IPS-15b (cell line): ENCODE measurements at regions not wholly inside any gene's neighbourhood (a gene's known extent, or its start where the extent isn't known, plus 50 kb on each side); places are given as distances from the start of the nearest gene placed in this dataset.
"Not testable (repeated sequence)": the region's sequence is repeated elsewhere in the genome, so short reads cannot be mapped to it uniquely, and the experiment has no call there.

Experiments used
- H3K27me3 ChIP-seq: one replicate; pipeline ENCODE4 v1.6.1; 2013; ENCODE audit warnings: low read length; ENCODE audit not compliant: control insufficient read depth, insufficient read depth
- H3K36me3 ChIP-seq: one replicate; pipeline ENCODE4 v1.6.1; 2013; ENCODE audit warnings: low read length; ENCODE audit not compliant: control insufficient read depth, insufficient read depth
- H3K4me1 ChIP-seq: one replicate; pipeline ENCODE4 v1.6.1; 2013; ENCODE audit warnings: mild to moderate bottlenecking, low read length; ENCODE audit not compliant: control insufficient read depth, insufficient read depth
- H3K4me3 ChIP-seq: one replicate; pipeline ENCODE4 v1.5.1; 2013; ENCODE audit warnings: low read depth, low read length
- H3K9ac ChIP-seq: one replicate; pipeline ENCODE4 v1.6.1; 2013; ENCODE audit warnings: low read depth, mild to moderate bottlenecking, low read length
- H3K9me3 ChIP-seq: one replicate; pipeline ENCODE4 v1.6.1; 2013; ENCODE audit warnings: mild to moderate bottlenecking, low read length; ENCODE audit not compliant: control insufficient read depth, insufficient read depth

DNA sequence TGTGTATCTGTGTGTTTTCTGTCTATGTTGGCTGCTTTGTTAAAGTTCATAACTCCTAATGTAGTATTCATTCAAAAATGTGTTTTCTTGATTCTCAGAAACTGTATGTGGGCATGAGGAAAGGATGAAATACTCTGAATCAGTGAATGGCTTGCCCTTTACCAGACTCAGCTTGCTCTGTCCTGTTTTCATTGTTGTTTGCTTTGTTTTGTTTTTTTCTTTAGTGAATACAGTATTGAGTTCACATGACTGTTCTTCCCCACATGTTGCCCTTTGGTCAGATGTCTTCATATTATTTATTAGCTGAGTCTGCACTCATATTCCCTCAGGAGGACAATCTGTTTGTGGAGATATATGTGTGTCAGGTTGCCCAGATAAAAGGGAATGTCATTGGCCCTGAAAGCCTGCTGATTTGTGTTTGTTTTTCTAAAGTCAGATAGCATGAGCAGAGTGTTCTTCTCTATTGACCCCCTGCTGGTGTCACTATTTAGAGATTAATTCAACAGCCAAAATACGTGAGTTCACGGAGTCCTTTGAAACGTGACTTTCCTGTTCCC, 1184.4 kb downstream of the RPA4 start:
- H3K27me3 ChIP-seq: no peaks in the 10 kb centered on the region

DNA sequence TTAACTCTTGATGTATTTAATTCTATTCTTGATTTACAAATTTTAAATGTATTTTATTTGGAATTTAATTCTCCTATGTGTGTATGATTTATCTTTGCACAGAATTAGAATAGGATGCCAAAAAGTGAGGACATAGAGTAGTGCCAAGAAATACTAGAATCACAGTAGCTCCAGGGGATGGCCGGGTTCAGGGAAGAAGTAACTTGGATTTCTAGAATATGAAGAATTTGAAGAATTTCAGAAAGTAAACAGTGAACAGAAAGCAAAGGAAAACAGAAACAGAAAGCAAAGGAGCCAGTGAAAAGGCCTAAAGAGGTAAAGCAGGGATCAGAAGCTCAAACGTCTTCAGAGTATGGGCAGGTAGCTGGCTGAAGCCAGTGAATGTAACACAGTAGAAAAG, 1187.6 kb downstream of the RPA4 start:
- no peaks in the 10 kb centered on the region for H3K27me3 ChIP-seq
- H3K9me3 ChIP-seq: no peaks in the 10 kb centered on the region
- H3K9ac ChIP-seq: no peak overlapping the region
- H3K4me1 ChIP-seq: peaks cover 21% of the 10 kb centered on the region
- H3K36me3 ChIP-seq: no peaks in the 10 kb centered on the region
- H3K4me3 ChIP-seq: no peak overlapping the region

More for the DNA sequence above, 1184.4 kb downstream of the RPA4 start:
- H3K36me3 ChIP-seq: no peaks in the 10 kb centered on the region
- peaks cover 21% of the 10 kb centered on the region for H3K4me1 ChIP-seq
- H3K4me3 ChIP-seq: no peak overlapping the region
- H3K9ac ChIP-seq: no peak overlapping the region
- H3K9me3 ChIP-seq: no peaks in the 10 kb centered on the region

DNA sequence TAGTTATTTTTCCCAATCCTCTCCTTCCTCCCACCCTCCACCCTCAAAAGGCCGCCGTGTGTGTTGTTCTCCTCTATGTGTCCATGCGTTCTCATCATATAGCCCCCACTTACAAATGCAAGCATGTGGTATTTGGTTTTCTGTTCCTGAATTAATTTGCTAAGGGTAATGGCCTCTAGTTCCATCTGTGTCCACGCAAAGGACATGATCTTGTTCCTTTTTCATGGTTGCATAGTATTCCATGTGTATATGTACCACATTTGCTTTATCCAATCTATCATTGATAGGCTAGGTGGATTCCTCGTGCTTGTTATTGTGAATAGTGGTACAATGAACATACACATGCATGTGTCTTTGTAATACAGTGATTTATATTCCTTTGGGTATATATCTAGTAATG, 1193.7 kb downstream of the RPA4 start:
- peaks cover 3% of the 10 kb centered on the region for H3K9me3 ChIP-seq
- no peak overlapping the region for H3K4me3 ChIP-seq
- no peaks in the 10 kb centered on the region for H3K4me1 ChIP-seq
- no peak overlapping the region for H3K9ac ChIP-seq
- no peaks in the 10 kb centered on the region for H3K27me3 ChIP-seq
- no peaks in the 10 kb centered on the region for H3K36me3 ChIP-seq

DNA sequence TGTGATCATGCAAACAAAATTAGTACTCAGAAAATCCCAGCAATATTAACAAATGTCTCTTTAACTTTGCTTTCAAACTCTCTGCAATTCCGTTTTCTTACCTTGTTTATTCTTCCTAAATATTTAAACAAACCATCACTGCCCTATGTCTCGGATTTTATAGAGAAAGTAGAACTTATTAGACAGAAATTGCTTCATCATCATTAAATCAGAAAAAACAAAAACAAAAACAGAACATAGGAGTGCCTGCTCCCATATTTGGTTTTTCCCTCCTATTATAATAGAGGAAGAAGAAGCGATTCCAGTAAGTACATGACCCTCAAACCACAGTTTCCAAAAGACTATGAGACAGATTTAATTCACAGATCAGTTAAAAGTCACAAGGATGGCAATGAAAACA, 1228.0 kb downstream of the RPA4 start:
- Histone ChIP-seq H3K36me3 (no peaks in the 10 kb centered on the region), H3K27me3 (no peaks in the 10 kb centered on the region), H3K4me1 (peaks cover 13% of the 10 kb centered on the region), H3K9ac (no peak overlapping the region), H3K9me3 (no peaks in the 10 kb centered on the region), H3K4me3 (no peak overlapping the region)

DNA sequence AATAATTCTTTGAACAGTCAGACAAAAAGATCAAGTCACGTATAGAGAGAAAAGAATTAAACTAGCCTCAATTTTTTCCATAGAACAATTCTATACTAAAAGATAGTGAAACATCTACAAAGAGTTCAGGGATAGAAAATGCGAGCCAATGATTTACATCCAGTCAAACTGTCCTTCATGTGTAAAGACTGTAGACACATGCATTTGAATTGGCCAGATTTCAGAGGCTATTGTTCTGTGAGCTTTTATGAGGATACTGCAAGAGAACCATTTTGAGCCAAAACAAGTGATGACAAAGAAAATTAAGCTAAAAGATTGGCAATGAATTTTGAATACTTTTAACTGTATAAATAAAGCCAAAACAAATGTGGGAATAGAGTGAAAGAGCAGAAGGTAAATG, 1230.3 kb downstream of the RPA4 start:
- no peak overlapping the region for H3K9ac ChIP-seq
- H3K27me3 ChIP-seq: no peaks in the 10 kb centered on the region
- no peak overlapping the region for H3K4me3 ChIP-seq
- H3K9me3 ChIP-seq: no peaks in the 10 kb centered on the region
- H3K36me3 ChIP-seq: no peaks in the 10 kb centered on the region
- peaks cover 7% of the 10 kb centered on the region for H3K4me1 ChIP-seq

DNA sequence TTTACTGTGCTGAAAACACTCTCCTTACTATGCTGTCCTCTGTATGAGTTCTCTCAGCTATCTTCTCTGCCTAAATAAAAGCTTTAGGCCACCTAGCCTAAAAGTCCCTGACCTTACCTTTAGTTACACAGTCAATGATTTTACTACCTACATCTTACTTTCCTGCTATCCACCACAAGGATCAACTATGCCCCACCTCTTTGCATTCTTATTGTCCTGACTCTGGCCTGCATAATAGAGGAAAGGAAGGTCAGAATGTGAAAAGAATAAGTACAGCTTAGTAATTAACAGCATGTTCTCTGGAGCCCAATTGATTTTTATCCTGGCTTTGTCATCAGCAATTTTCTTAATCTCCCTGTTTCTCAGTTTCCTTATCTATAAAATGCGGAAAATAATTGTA, 1257.8 kb downstream of the RPA4 start:
- peaks cover 3% of the 10 kb centered on the region for H3K9me3 ChIP-seq
- H3K36me3 ChIP-seq: no peaks in the 10 kb centered on the region
- H3K27me3 ChIP-seq: no peaks in the 10 kb centered on the region
- H3K9ac ChIP-seq: no peak overlapping the region
- no peak overlapping the region for H3K4me3 ChIP-seq
- H3K4me1 ChIP-seq: peaks cover 17% of the 10 kb centered on the region

DNA sequence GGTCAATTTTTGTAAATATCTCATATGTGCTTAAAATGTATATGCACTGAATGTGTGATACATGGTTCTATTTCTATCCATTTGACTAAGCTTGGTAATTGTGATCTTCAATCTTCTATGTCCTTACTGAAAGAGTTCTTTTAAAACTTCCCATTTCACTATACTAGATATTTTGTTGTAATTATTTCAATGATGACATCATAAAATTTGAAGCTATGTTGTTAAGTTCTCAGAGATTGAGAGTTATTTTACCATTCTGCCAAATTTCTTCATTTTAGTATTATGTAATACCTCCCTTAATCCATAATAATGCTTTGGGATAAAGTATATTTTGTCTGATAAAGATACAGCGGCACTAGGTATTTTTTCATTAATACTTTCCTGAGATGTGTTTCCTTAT, 1307.3 kb downstream of the RPA4 start:
- Histone ChIP-seq H3K9me3 (peaks cover 3% of the 10 kb centered on the region), H3K27me3 (no peaks in the 10 kb centered on the region), H3K36me3 (no peaks in the 10 kb centered on the region), H3K4me3 (no peak overlapping the region), H3K4me1 (peaks cover 2% of the 10 kb centered on the region), H3K9ac (no peak overlapping the region)

DNA sequence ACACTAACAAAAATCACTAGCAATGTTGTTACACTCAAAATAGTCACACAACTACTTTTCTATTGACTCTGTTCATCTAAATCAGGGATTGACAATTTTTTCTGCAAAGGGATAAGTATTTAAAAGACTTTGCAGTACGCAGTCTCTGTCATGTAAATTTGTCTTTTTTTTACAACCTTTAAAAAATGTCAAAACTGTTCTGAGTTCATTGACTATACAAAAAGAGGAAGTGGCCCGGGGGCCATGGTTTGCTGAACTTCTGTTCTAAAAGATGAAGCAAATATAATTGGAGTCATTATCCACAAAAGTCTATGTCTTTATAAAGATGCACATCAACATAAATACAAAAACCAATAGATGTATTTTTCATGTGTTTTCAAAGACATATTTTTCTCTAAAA, 1310.3 kb downstream of the RPA4 start:
- H3K4me3 ChIP-seq: no peak overlapping the region

DNA sequence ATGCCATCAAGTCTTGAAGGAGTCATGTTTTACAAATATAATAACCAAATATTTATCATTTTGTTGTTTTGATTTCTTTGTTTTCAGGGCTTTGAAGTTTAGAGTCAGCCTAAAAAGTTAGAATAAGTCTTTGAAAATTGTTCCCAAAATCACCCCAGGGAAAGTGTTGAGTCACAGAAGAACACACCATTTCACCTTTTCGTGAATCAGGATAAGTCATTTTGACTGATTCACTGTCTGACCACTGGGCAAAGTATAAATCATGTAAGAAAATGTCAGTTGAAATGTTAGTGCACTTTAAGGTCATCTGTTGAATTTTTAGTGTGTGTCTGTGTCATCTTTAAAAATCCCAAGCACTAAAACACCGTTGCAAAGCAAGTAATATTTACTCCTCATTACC, 1320.1 kb downstream of the RPA4 start:
- Histone ChIP-seq H3K27me3 (no peaks in the 10 kb centered on the region), H3K4me1 (no peaks in the 10 kb centered on the region), H3K9me3 (no peaks in the 10 kb centered on the region), H3K4me3 (no peak overlapping the region), H3K9ac (no peak overlapping the region), H3K36me3 (no peaks in the 10 kb centered on the region)

More for the DNA sequence above, 1310.3 kb downstream of the RPA4 start:
- Histone ChIP-seq H3K9me3 (peaks cover 3% of the 10 kb centered on the region), H3K4me1 (peaks cover 2% of the 10 kb centered on the region), H3K36me3 (no peaks in the 10 kb centered on the region), H3K9ac (no peak overlapping the region), H3K27me3 (no peaks in the 10 kb centered on the region)

DNA sequence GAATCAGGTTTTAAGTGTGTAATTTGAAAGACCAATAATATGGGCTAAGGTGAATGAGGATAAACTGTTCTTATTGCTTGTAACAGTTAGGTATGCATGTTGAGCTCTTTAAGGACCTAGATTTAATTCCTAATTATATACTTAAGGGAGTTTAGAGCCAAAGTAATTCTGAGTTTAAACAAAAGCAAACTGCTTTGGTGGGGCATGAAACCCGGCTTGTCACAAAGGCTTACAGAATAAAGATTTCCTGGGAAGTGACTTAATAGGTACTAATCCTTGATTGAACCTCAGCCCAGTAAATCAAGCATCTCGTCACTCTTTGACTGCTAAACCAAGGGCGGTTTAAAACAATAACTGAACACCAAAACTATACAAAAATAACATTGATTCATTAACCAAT, 1324.2 kb downstream of the RPA4 start:
- Histone ChIP-seq H3K9me3 (no peaks in the 10 kb centered on the region), H3K4me3 (no peak overlapping the region), H3K36me3 (no peaks in the 10 kb centered on the region), H3K9ac (no peak overlapping the region), H3K27me3 (no peaks in the 10 kb centered on the region), H3K4me1 (no peaks in the 10 kb centered on the region)

DNA sequence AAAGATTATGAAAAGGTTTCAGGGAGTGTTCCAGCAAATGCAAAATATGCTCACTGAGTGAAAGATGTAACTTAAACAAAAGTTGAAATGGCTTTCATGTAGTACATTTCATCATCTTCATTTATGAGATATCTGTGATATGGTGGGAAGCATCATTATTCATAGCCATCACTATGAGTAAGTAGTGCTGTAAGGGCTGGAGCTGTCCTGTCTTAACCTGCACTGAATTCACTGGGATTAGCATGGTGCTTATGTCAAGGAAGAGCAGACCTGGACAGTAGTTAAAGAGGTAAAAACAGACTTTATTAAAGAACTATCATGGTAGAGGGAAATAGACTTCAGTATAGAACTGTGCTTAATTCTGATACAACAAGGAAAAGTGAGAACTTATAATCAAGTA, 1347.3 kb downstream of the RPA4 start:
- Histone ChIP-seq H3K36me3 (no peaks in the 10 kb centered on the region), H3K4me3 (no peak overlapping the region), H3K9ac (no peak overlapping the region), H3K9me3 (no peaks in the 10 kb centered on the region), H3K4me1 (peaks cover 3% of the 10 kb centered on the region), H3K27me3 (no peaks in the 10 kb centered on the region)

DNA sequence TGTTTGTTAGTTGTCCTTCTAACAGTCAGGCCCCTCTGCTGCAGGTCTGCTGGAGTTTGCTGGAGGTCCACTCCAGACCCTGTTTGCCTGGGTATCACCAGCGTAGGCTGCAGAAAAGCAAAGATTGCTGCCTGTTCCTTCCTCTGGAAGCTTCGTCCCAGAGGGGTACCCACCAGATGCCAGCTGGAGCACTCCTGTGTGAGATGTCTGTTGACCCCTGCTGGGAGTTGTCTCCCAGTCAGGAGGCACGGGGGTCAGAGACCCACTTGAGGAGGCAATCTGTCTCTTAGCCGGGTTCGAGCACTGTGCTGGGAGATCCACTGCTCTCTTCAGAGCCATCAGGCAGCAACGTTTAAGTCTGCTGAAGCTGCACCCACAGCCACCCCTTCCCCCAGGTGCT, 1356.4 kb downstream of the RPA4 start:
- H3K9ac ChIP-seq, H3K4me3 ChIP-seq, H3K9me3 ChIP-seq, H3K27me3 ChIP-seq, H3K4me1 ChIP-seq, H3K36me3 ChIP-seq: not testable (repeated sequence)

DNA sequence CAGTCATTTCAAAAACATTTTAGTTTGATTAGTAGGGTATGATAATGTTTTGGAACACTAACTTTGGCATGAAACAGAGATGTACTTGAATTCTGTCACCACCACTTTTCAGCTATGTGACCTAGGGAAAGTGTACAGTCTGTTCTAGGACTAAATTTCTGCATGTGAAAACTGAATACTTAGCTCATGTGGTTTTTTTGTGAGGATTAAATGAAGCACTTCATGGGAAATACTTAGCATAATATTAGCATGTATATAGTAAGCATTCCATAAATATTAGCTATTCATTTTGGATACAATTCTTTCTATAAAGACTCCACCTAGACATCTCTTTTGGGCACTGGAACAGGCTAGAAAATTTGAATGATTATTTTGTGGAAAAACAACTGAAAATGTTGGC, 1379.4 kb downstream of the RPA4 start:
- H3K9me3 ChIP-seq: no peaks in the 10 kb centered on the region
- no peaks in the 10 kb centered on the region for H3K4me1 ChIP-seq
- H3K9ac ChIP-seq: no peak overlapping the region
- H3K4me3 ChIP-seq: no peak overlapping the region
- H3K36me3 ChIP-seq: no peaks in the 10 kb centered on the region
- no peaks in the 10 kb centered on the region for H3K27me3 ChIP-seq
